Amniotic stem cell (primary cell): ENCODE measurements at regions not wholly inside any gene's neighbourhood (a gene's known extent, or its start where the extent isn't known, plus 50 kb on each side); places are given as distances from the start of the nearest gene placed in this dataset.

Experiments
- DNase-seq: peaks from one replicate; lab custom pipeline; 2025; lab: John Stamatoyannopoulos, UW

DNA sequence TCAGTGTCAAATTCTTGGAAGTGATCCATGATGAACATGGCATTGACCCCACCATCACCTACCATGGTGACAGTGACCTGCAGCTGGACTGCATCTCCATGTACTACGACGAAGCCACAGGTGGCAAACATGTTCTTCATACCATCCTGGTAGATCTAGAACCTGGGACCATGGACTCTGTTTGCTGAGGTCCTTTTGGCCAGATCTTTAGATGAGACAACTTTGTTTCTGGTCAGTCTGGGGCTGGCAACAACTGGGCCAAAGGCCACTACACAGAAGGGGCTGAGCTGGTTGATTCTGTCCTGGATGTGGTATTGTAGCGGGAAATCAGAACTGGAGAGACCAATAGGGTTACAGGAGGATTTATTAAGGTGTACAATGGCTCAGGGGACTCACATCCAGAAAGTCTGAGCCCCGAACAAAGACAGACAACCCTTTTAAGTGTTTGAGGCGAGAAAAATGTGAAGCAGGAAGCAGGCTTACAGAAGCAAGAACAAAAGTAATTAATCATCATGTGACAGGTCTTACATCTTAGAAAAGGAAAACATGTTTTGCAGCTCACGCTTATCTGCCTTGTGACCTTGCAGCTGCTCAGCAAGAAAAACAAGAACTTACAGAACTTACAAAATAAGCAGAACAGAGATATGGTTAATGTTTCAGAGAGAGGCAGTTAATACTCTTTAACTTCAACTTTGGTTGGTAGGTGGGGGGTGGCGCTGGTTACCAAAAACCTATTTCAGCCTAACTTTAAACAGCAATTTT, 58.8 kb upstream of the MOCS1 start:
- no peak for DNase-seq
